Activated naive CD8-positive, alpha-beta T cell treated with anti-CD3 and anti-CD28 coated beads for 36 hours (primary cell): ENCODE measurements at regions not wholly inside any gene's neighbourhood (a gene's known extent, or its start where the extent isn't known, plus 50 kb on each side); places are given as distances from the start of the nearest gene placed in this dataset.
"Not testable (repeated sequence)": the region's sequence is repeated elsewhere in the genome, so short reads cannot be mapped to it uniquely, and the experiment has no call there.

ENCODE experiments used
- DNase-seq: peaks from one replicate; pipeline ENCODE4 v3.0.0; 2021
- H3K27ac Mint-ChIP-seq: one replicate; pipeline ENCODE4 v1.8.0; 2022; ENCODE audit warnings: mild to moderate bottlenecking, moderate library complexity, mixed read lengths
- H3K27me3 Mint-ChIP-seq: one replicate; pipeline ENCODE4 v1.8.0; 2022; ENCODE audit warnings: mild to moderate bottlenecking, mixed read lengths
- H3K36me3 Mint-ChIP-seq: one replicate; pipeline ENCODE4 v1.8.0; 2021; ENCODE audit warnings: mild to moderate bottlenecking, mixed read lengths
- H3K4me1 Mint-ChIP-seq: one replicate; pipeline ENCODE4 v1.8.0; 2021; ENCODE audit warnings: mixed read lengths
- H3K4me3 Mint-ChIP-seq: one replicate; pipeline ENCODE4 v1.8.0; 2022; ENCODE audit warnings: mild to moderate bottlenecking, moderate library complexity, mixed read lengths
- H3K9me3 Mint-ChIP-seq: one replicate; pipeline ENCODE4 v1.8.0; 2022; ENCODE audit warnings: mixed read lengths

DNA sequence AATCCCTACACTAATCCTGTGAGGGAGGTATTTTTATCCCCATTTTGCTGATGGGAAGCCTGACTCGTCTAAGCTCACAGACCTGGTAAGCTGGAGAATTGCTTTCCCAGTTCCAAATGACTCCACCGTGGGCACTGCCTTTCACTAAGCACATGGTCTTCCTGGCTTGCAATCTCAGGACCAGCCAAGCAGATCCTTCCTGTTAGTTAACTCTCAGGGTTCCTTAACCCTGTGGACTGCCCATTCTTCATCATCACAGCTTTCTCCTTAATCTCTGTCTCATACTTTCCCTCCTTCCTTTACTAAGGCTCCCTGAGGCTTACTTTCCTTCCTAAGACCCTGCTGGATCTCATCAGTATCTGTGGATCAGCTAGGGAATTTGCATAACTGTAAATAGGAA lies 122.2 kb upstream of the ZEB2 start:
- H3K36me3 Mint-ChIP-seq = no peaks in the 10 kb centered on the region
- H3K27ac Mint-ChIP-seq = no peak overlapping the region
- H3K4me1 Mint-ChIP-seq = no peaks in the 10 kb centered on the region
- peaks cover 5% of the 10 kb centered on the region for H3K27me3 Mint-ChIP-seq
- peaks cover 2% of the 10 kb centered on the region for H3K9me3 Mint-ChIP-seq
- no peak for DNase-seq
- H3K4me3 Mint-ChIP-seq = no peak overlapping the region

GRCh38 chr2:144638250-144638649 lies 118.3 kb upstream of the ZEB2 start:
- peaks cover 18% of the 10 kb centered on the region for H3K9me3 Mint-ChIP-seq
- H3K4me1 Mint-ChIP-seq, H3K27me3 Mint-ChIP-seq, H3K4me3 Mint-ChIP-seq, DNase-seq, H3K36me3 Mint-ChIP-seq, H3K27ac Mint-ChIP-seq: not testable (repeated sequence)

DNA sequence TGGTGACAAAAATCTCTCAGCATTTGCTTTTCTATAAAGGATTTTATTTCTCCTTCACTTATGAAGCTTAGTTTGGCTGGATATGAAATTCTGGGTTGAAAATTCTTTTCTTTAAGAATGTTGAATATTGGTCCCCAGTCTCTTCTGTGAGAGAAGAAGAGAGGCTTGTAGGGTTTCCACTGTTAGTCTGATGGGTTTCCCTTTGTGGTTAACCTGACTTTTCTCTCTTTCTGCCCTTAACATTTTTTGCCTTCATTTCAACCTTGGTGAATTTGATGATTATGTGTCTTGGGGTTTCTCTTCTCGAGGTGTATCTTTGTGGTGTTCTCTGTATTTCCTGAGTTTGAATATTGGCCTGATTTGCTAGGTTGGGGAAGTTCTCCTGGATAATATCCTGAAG lies 116.9 kb upstream of the ZEB2 start:
- not testable (repeated sequence) for H3K4me3 Mint-ChIP-seq, H3K4me1 Mint-ChIP-seq, H3K27ac Mint-ChIP-seq, H3K36me3 Mint-ChIP-seq, H3K27me3 Mint-ChIP-seq, DNase-seq
- peaks cover 18% of the 10 kb centered on the region for H3K9me3 Mint-ChIP-seq

DNA sequence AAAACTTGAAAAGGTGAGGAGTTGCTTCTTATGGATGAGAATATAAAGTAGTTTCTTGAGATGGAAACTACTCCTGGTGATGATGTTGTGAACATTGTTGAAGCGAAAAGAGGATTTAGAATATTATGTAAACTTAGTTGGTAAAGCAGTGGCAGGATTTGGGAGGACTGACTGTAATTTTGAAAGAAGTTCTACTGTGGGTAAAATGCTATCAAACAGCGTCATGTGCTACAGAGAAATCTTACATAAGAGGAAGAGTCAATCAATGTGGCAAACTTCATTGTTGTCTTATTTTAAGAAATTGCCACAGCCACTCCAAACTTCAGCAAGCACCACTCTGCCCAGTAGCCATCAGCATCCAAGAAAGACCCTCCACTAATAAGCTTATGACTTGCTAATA lies 112.9 kb upstream of the ZEB2 start:
- no peak for DNase-seq
- H3K4me1 Mint-ChIP-seq = peaks cover 4% of the 10 kb centered on the region
- H3K4me3 Mint-ChIP-seq = no peak overlapping the region
- no peak overlapping the region for H3K27ac Mint-ChIP-seq
- peaks cover 4% of the 10 kb centered on the region for H3K27me3 Mint-ChIP-seq
- H3K9me3 Mint-ChIP-seq = peaks cover 18% of the 10 kb centered on the region
- peaks cover 5% of the 10 kb centered on the region for H3K36me3 Mint-ChIP-seq

- H3K4me1 Mint-ChIP-seq = peaks cover 4% of the 10 kb centered on the region
- no peak overlapping the region for H3K4me3 Mint-ChIP-seq
- H3K36me3 Mint-ChIP-seq = peaks cover 5% of the 10 kb centered on the region
- DNase-seq = no peak
- H3K27ac Mint-ChIP-seq = no peak overlapping the region
- H3K9me3 Mint-ChIP-seq = peaks cover 14% of the 10 kb centered on the region
- H3K27me3 Mint-ChIP-seq = no peaks in the 10 kb centered on the region
Measured at GRCh38 chr2:144631636-144632035, 111.7 kb upstream of the ZEB2 start.

DNA sequence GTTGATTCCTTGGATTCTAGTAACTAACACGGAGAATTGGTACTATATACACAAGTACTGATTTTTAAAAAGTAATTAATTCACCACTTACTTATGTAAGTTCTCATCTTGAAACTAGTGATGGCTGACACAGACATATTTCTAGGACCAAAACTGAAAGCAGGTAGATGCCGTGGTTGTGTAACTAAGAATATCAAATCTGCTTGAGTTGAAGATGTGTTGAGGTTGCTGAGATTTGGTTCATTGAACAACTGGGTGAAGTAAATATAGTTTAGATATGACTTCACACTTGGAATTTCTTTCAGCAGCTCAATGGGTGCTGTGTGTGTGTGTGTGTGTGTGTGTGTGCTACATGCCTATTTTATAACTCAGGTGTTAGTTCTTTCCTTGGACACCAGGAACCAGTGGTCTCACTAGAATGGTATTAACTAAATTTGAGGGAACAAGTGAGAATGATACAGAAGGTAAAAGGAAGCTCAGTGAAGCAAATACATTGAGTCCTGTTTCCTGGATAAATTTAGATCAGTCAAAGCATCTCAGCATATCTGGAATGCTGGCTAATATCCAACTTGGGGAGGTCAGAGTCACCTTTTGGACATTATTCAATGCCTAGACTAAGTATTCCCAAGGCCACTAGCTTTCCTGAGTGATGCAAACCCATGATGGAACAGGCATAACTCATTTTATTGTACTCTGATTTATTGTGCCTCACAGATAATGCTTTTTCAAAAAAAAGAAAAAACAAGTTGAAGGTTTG lies 110.7 kb upstream of the ZEB2 start:
- DNase-seq = no peak
- H3K9me3 Mint-ChIP-seq = peaks cover 7% of the 10 kb centered on the region
- no peak overlapping the region for H3K4me3 Mint-ChIP-seq
- H3K27ac Mint-ChIP-seq = no peak overlapping the region
- no peaks in the 10 kb centered on the region for H3K27me3 Mint-ChIP-seq
- no peaks in the 10 kb centered on the region for H3K36me3 Mint-ChIP-seq
- peaks cover 4% of the 10 kb centered on the region for H3K4me1 Mint-ChIP-seq

- H3K4me1 Mint-ChIP-seq = peaks cover 4% of the 10 kb centered on the region
- no peak overlapping the region for H3K4me3 Mint-ChIP-seq
- no peak overlapping the region for H3K27ac Mint-ChIP-seq
- no peaks in the 10 kb centered on the region for H3K36me3 Mint-ChIP-seq
- H3K9me3 Mint-ChIP-seq = peaks cover under 1% of the 10 kb centered on the region
- no peak for DNase-seq
- H3K27me3 Mint-ChIP-seq = no peaks in the 10 kb centered on the region
Measured at GRCh38 chr2:144629935-144630334, 110.0 kb upstream of the ZEB2 start.

- H3K27ac Mint-ChIP-seq = no peak overlapping the region
- no peaks in the 10 kb centered on the region for H3K27me3 Mint-ChIP-seq
- H3K4me3 Mint-ChIP-seq = no peak overlapping the region
- no peak for DNase-seq
- peaks cover 4% of the 10 kb centered on the region for H3K4me1 Mint-ChIP-seq
- no peaks in the 10 kb centered on the region for H3K36me3 Mint-ChIP-seq
- no peaks in the 10 kb centered on the region for H3K9me3 Mint-ChIP-seq
Measured at GRCh38 chr2:144628566-144628965, 108.6 kb upstream of the ZEB2 start.

- no peak overlapping the region for H3K4me3 Mint-ChIP-seq
- no peaks in the 10 kb centered on the region for H3K27me3 Mint-ChIP-seq
- no peak for DNase-seq
- peaks cover 9% of the 10 kb centered on the region for H3K9me3 Mint-ChIP-seq
- H3K27ac Mint-ChIP-seq = no peak overlapping the region
- peaks cover 3% of the 10 kb centered on the region for H3K4me1 Mint-ChIP-seq
- no peaks in the 10 kb centered on the region for H3K36me3 Mint-ChIP-seq
Measured at GRCh38 chr2:144625626-144626025, 105.7 kb upstream of the ZEB2 start.

DNA sequence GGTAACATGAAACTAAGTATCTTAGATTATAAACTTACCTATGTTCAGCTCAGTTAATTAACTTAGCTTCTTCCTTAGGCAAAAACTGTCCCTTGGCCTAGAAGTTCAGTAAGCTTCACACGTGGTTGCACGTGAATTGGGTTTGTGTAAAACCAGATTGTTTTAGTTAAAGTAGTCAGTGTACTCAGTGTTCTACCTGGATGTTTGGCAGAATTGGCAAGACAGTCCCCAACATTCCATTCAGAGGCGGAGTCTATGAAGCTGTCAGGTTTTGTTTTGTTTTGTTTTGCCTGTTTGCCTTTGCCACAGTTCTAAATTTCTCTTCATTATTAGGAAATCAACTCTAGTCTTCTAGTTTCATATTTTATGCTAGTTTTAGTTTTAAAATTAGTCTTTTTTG lies 105.3 kb upstream of the ZEB2 start:
- Mint-ChIP-seq H3K4me1 (no peaks in the 10 kb centered on the region), H3K9me3 (peaks cover 9% of the 10 kb centered on the region), H3K27ac (no peak overlapping the region), H3K27me3 (no peaks in the 10 kb centered on the region), H3K4me3 (no peak overlapping the region), H3K36me3 (no peaks in the 10 kb centered on the region)
- DNase-seq = no peak

GRCh38 chr2:144624451-144624850 lies 104.5 kb upstream of the ZEB2 start:
- Mint-ChIP-seq H3K27me3 (no peaks in the 10 kb centered on the region), H3K9me3 (peaks cover 9% of the 10 kb centered on the region), H3K27ac (no peak overlapping the region), H3K4me1 (no peaks in the 10 kb centered on the region), H3K36me3 (no peaks in the 10 kb centered on the region), H3K4me3 (no peak overlapping the region)
- DNase-seq = no peak

- H3K27me3 Mint-ChIP-seq, H3K4me1 Mint-ChIP-seq, DNase-seq, H3K9me3 Mint-ChIP-seq, H3K27ac Mint-ChIP-seq, H3K36me3 Mint-ChIP-seq, H3K4me3 Mint-ChIP-seq: not testable (repeated sequence)
Measured at GRCh38 chr2:144622373-144622772, 102.5 kb upstream of the ZEB2 start.

DNA sequence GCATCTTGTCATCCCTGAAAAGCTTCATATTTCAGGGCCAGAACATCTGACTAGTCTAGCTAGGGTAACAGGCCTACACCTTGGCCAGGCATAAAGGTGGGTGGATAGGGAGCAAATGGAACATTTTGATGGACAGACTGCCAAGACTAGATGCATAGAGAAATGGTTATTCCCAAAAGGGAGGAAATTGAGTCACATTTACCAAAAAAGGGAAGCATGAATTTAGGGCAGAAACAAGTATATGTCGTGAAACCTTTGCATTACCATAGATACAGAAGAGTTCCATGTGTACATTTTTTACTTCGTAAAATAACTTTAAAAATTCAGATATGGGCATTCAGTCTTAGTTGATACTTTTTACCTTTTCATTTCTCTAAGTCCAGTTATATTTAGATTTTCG lies 101.3 kb upstream of the ZEB2 start:
- Mint-ChIP-seq H3K4me1 (no peaks in the 10 kb centered on the region), H3K27ac (no peak overlapping the region), H3K36me3 (no peaks in the 10 kb centered on the region), H3K27me3 (no peaks in the 10 kb centered on the region), H3K9me3 (peaks cover 9% of the 10 kb centered on the region), H3K4me3 (no peak overlapping the region)
- DNase-seq = no peak

- H3K9me3 Mint-ChIP-seq = peaks cover 11% of the 10 kb centered on the region
- H3K27me3 Mint-ChIP-seq = no peaks in the 10 kb centered on the region
- no peaks in the 10 kb centered on the region for H3K4me1 Mint-ChIP-seq
- no peaks in the 10 kb centered on the region for H3K36me3 Mint-ChIP-seq
- no peak overlapping the region for H3K4me3 Mint-ChIP-seq
- no peak overlapping the region for H3K27ac Mint-ChIP-seq
- DNase-seq = no peak
Measured at GRCh38 chr2:144619760-144620159, 99.8 kb upstream of the ZEB2 start.

- not testable (repeated sequence) for H3K4me1 Mint-ChIP-seq
Measured at GRCh38 chr2:144617171-144617570, 97.3 kb upstream of the ZEB2 start.

DNA sequence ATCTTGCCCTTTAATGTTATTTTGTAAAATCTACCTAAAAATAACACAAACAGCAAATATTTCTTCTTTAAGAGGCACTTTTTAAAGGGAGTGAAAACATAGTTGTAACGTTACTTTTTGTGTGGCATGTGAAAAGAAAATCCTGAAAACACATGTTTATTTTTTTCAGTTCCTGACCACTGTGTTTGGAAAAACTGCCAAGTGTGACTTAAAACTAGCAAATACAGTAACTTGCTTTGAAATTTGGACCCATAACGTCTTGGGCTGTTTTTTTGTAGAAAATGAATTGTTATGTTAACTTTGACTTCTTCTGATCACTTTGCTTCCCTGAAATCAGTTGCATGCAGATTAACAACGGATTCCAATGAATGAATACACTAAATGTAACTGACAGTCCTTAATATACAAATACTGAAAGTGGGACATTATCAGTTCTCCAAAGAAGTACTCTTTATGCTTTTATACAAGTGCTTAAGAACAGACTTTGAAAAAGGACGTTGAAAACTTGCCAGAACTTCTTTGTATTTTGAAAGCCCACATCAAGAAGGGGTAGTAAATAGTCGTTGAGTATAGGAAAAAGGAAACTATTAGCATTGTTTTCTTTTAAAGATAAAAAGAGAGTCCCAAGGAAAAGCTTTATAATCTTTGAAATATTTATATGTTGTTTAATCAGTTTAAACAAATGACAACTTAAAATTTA lies 96.1 kb upstream of the ZEB2 start:
- Mint-ChIP-seq H3K27ac (no peak overlapping the region), H3K4me3 (no peak overlapping the region), H3K4me1 (no peaks in the 10 kb centered on the region), H3K9me3 (peaks cover 2% of the 10 kb centered on the region), H3K36me3 (no peaks in the 10 kb centered on the region), H3K27me3 (no peaks in the 10 kb centered on the region)
- no peak for DNase-seq

More at GRCh38 chr2:144617171-144617570, 97.3 kb upstream of the ZEB2 start:
- H3K27me3 Mint-ChIP-seq, H3K9me3 Mint-ChIP-seq, H3K4me3 Mint-ChIP-seq, DNase-seq, H3K27ac Mint-ChIP-seq, H3K36me3 Mint-ChIP-seq: not testable (repeated sequence)
